GM10266 (cell line): ENCODE measurements at regions not wholly inside any gene's neighbourhood (a gene's known extent, or its start where the extent isn't known, plus 50 kb on each side); places are given as distances from the start of the nearest gene placed in this dataset.
"Not testable (repeated sequence)": the region's sequence is repeated elsewhere in the genome, so short reads cannot be mapped to it uniquely, and the experiment has no call there.

Experiments used
- DNase-seq: peaks from one replicate; pipeline ENCODE4 v3.0.0; 2012; ENCODE audit errors: extremely low spot score
- CTCF ChIP-seq: IDR thresholded peaks from 2 replicates; pipeline ENCODE4 v1.5.1; 2012; ENCODE audit warnings: mild to moderate bottlenecking, low read depth; ENCODE audit not compliant: control insufficient read depth, insufficient read depth; ENCODE audit errors: missing control alignments

- no peak for TF ChIP-seq CTCF
- DNase-seq, result no peak
These were observed 82.9 kb downstream of the OR13H1 start for GRCh38 chrX:131626681-131627296.

- TF ChIP-seq CTCF, result no peak
- no peak for DNase-seq
These were observed 86.7 kb downstream of the OR13H1 start for GRCh38 chrX:131630534-131630933.

GRCh38 chrX:131633285-131633917, 89.5 kb downstream of the OR13H1 start:
- DNase-seq, result peak; percentile 23
- peak; percentile 67 for TF ChIP-seq CTCF

GRCh38 chrX:131634900-131635299, 91.0 kb downstream of the OR13H1 start:
- no peak for TF ChIP-seq CTCF
- no peak for DNase-seq

GRCh38 chrX:131646106-131646505, 102.2 kb downstream of the OR13H1 start:
- DNase-seq, result no peak
- no peak for TF ChIP-seq CTCF

- TF ChIP-seq CTCF, result no peak
- no peak for DNase-seq
These were observed 105.9 kb downstream of the OR13H1 start for GRCh38 chrX:131649741-131650140.

GRCh38 chrX:131650637-131651410, 107.0 kb downstream of the OR13H1 start:
- DNase-seq, result no peak
- TF ChIP-seq CTCF, result no peak

- not testable (repeated sequence) for DNase-seq
These were observed 119.9 kb downstream of the OR13H1 start for GRCh38 chrX:131663726-131664125.
